DMS114 treated with DMSO at 0.1 percent for 48 hours (cell line): ENCODE measurements at regions not wholly inside any gene's neighbourhood (a gene's known extent, or its start where the extent isn't known, plus 50 kb on each side); places are given as distances from the start of the nearest gene placed in this dataset.

ENCODE experiments used
- DNase-seq: peaks from one replicate; lab custom pipeline; 2025; ENCODE audit not compliant: unreplicated experiment; lab: John Stamatoyannopoulos, UW

GRCh38 chr2:67952066-67952465, 110.7 kb downstream of the C1D start:
- no peak for DNase-seq

- DNase-seq, result no peak
These were observed 108.6 kb downstream of the C1D start for GRCh38 chr2:67954093-67954748.

GRCh38 chr2:67955748-67956603, 106.8 kb downstream of the C1D start:
- no peak for DNase-seq

GRCh38 chr2:67965246-67965645, 97.6 kb downstream of the C1D start:
- DNase-seq, result no peak

GRCh38 chr2:67970071-67970470, 92.7 kb downstream of the C1D start:
- no peak for DNase-seq

- DNase-seq, result no peak
These were observed 92.3 kb downstream of the C1D start for GRCh38 chr2:67970542-67970941.

- no peak for DNase-seq
These were observed 88.0 kb downstream of the C1D start for GRCh38 chr2:67974559-67975430.

- DNase-seq, result no peak
These were observed 85.3 kb downstream of the C1D start for GRCh38 chr2:67977464-67977863.

GRCh38 chr2:67982956-67983355, 79.8 kb downstream of the C1D start:
- DNase-seq, result no peak

GRCh38 chr2:67984600-67984999, 78.2 kb downstream of the C1D start:
- no peak for DNase-seq

GRCh38 chr2:67985586-67985985, 77.2 kb downstream of the C1D start:
- no peak for DNase-seq

GRCh38 chr2:67986258-67986657, 76.5 kb downstream of the C1D start:
- DNase-seq, result no peak
